ENCODE measurements at regions not wholly inside any gene's neighbourhood (a gene's known extent, or its start where the extent isn't known, plus 50 kb on each side); places are given as distances from the start of the nearest gene placed in this dataset.

DNA sequence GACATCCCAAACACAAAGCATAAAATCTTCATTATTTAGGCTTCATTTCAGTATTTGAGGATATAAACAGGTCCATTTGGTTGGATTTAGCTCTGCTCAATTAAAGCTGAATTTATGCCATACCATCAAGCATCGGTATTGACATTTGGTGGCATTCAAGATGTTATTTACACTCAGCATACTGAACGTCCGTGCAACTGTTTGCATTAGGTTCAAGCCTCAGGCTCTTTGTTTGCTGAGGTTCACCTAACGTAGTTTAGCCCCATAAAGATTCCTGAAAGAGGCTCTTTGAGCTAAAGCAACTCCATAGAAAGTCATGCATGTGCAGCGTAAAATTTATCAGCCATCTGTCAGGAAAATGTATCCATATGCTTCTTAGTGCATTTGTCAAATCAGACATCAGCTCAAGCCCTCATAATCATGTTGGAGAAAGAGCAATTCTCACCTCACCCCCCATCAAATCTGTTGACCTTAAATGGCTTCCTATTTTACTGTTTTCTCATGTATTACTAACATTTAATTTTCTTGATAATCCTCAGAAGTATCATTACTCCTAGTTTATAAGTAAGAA, 366.9 kb downstream of the EPHA4 start:
- H3K36me3 Mint-ChIP-seq, result no peaks in the 10 kb centered on the region
- H3K4me1 Mint-ChIP-seq, result no peaks in the 10 kb centered on the region
- H3K27ac Mint-ChIP-seq, result no peak overlapping the region
- no peak overlapping the region for H3K4me3 Mint-ChIP-seq
- H3K9me3 Mint-ChIP-seq, result no peaks in the 10 kb centered on the region
- H3K27me3 Mint-ChIP-seq, result peaks cover 3% of the 10 kb centered on the region

DNA sequence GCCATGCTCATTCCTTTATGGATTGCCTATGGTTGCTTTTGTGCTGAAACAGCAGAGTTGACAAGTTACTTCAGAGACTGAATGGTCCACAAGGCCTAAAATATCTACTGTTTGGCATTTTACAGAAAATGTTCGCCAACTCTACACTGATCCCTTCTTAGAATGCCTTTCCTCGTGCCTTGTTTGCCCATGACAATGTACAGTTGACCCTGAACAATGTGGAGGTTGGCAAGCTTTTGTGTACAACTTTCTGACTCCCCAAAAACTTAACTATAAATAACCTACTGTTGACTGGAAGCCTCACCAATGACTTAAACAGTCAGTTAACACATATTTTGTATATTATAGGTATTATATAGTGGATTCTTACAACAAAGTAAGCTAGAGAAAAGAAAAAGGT, 361.4 kb downstream of the EPHA4 start:
- no peak overlapping the region for H3K27ac Mint-ChIP-seq

DNA sequence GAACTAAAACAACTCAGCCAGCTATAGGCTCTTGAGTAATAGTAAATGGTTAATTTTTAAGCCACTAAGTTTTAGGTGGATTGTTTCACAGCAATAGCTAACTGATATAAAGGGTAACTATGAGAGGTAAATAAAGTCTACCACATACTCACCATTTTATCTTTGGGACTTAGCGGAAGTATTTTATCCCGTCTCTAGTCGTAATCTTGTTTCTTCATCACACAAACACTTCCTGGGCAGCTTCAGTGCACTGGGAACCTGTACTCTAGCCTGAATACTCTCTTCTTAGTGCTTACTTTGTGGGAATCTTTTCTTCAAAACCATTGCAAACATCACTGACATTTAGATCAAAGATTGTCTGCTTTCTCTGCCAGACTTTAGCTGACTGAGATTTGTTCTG, 360.5 kb downstream of the EPHA4 start:
- no peaks in the 10 kb centered on the region for H3K27me3 Mint-ChIP-seq
- peaks cover 5% of the 10 kb centered on the region for H3K4me1 Mint-ChIP-seq
- H3K36me3 Mint-ChIP-seq, result no peaks in the 10 kb centered on the region
- H3K27ac Mint-ChIP-seq, result no peak overlapping the region
- no peak overlapping the region for H3K4me3 Mint-ChIP-seq
- H3K9me3 Mint-ChIP-seq, result no peaks in the 10 kb centered on the region

More for the DNA sequence above, 361.4 kb downstream of the EPHA4 start:
- H3K4me3 Mint-ChIP-seq, result no peak overlapping the region
- no peaks in the 10 kb centered on the region for H3K9me3 Mint-ChIP-seq
- no peaks in the 10 kb centered on the region for H3K27me3 Mint-ChIP-seq
- peaks cover 5% of the 10 kb centered on the region for H3K4me1 Mint-ChIP-seq
- no peaks in the 10 kb centered on the region for H3K36me3 Mint-ChIP-seq

DNA sequence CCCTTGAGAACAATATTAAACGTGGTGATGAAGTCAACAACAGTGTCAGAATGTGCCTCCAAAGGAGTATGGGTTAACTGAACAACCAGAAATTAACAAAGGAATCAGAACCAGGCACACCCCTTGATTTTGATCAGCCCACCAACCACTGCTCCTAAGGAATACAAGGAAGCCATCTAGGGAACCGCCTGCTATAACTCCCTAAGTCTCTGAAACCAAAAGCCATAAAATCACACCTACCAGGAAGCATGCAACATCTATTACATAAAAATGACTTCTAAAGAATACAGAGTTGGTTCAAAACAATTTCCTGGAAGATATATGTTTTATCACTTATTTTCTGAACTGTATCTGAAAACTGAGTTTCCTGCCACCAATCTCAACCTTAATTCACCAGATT, 360.0 kb downstream of the EPHA4 start:
- no peaks in the 10 kb centered on the region for H3K36me3 Mint-ChIP-seq
- no peak overlapping the region for H3K4me3 Mint-ChIP-seq
- H3K27me3 Mint-ChIP-seq, result no peaks in the 10 kb centered on the region
- no peak overlapping the region for H3K27ac Mint-ChIP-seq
- H3K4me1 Mint-ChIP-seq, result peaks cover 5% of the 10 kb centered on the region
- no peaks in the 10 kb centered on the region for H3K9me3 Mint-ChIP-seq

DNA sequence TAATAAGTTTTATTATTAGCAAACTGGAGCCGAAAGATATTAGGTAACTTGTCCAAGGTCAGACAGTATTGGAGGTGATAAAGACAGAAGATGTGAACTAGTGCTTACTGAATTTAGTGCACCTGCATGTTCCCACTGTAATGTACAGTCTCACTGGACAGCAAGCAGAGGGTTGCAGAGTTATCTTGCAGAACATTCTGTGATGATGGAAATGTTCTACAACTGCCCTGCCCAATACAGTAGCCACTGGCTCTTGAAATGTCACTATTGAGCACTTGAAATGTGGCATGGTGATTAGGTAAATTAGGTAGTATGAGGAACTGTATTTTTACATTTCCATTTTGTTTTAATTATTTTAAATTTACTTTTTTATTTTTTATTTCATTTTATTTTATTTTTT, 356.6 kb downstream of the EPHA4 start:
- Mint-ChIP-seq H3K27me3 (no peaks in the 10 kb centered on the region), H3K27ac (no peak overlapping the region), H3K4me1 (peaks cover 5% of the 10 kb centered on the region), H3K9me3 (no peaks in the 10 kb centered on the region), H3K36me3 (no peaks in the 10 kb centered on the region), H3K4me3 (no peak overlapping the region)

DNA sequence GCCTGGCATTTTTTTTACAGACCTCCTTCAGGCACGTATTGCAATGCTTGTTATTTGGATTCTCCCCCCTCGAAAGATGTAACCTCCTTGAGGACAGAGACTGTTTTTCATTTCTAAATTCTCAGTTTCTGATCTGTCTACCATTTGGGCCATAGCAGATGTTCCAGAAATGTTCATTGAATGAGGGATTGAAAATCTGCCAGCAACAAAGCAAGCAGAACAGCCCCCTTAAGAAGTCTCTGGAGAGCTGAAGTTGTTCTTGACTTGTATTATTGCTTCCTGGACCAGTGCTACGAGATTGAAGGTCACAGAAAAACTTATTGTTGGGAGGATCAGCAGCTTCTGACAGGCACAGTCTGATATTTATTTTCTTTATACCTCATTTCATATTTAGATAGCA, 355.5 kb downstream of the EPHA4 start:
- Mint-ChIP-seq H3K9me3 (no peaks in the 10 kb centered on the region), H3K4me3 (no peak overlapping the region), H3K36me3 (no peaks in the 10 kb centered on the region), H3K27ac (peak overlapping the region; percentile 71), H3K27me3 (no peaks in the 10 kb centered on the region), H3K4me1 (peaks cover 5% of the 10 kb centered on the region)

DNA sequence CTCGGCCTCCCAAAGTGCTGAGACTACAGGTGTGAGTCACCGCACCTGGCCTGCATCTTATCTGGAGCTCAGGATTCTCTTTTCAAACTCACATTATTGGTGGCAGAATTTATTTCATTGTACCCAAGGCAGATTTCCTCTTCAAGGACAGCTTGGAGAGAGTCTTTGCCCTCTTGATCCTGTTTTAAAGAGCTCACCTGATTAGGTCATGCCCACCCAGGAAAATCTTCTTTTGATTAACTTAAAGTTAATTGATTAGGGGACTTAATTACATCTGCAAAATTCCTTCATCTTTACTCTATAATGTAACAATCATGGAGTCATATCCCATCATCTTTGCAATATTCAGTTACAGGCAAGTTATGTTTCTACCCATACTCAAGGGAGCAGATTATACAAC, 346.4 kb downstream of the EPHA4 start:
- no peaks in the 10 kb centered on the region for H3K4me1 Mint-ChIP-seq
- H3K27ac Mint-ChIP-seq, result no peak overlapping the region
- no peaks in the 10 kb centered on the region for H3K9me3 Mint-ChIP-seq
- peaks cover 1% of the 10 kb centered on the region for H3K27me3 Mint-ChIP-seq
- H3K4me3 Mint-ChIP-seq, result no peak overlapping the region
- no peaks in the 10 kb centered on the region for H3K36me3 Mint-ChIP-seq

DNA sequence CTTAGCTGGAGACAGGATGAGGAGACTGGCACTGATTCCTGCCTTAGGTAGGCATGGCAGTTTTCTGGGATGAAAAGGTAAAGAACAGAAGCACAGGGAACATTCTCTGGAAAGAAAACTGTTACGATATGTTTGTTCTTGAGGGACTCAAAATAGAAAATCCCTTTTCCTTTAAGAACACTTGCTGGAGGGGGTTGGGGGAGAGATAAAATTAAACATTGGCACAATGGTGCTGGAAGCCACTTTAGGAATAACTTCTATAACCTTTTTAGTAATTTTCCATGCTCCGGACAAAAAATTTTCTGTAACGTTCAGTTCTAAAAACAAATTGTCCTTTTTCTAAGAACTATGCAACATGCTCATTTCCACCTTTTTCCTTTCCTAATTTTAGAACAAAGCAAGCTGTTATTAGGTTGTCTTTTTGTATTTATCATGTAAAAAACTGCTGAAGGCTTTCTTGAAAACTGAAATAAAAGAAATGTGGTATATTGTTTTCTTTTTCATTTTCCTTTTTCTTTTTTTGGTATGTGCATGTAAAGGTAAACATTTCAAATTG, 343.8 kb downstream of the EPHA4 start:
- Mint-ChIP-seq H3K9me3 (no peaks in the 10 kb centered on the region), H3K27ac (no peak overlapping the region), H3K36me3 (no peaks in the 10 kb centered on the region), H3K27me3 (peaks cover 1% of the 10 kb centered on the region), H3K4me1 (no peaks in the 10 kb centered on the region), H3K4me3 (no peak overlapping the region)

DNA sequence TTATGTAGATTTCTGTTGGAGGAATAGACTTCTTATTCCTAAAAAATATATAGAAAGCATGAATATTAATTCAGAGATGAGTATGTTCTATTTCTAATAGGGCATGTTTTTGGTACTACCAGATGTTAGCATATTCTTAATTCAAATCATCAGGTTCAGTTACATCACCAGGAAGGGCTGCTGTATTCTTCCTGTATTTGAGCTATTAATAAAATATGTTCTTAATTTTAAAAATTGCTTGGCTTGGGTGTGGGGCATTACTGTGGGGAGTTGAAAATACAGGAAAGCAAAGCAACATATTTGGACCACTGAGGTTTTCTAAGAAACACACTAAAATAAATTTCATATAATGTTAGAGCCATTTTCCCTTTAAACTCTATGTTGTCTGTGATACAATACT, 343.0 kb downstream of the EPHA4 start:
- no peaks in the 10 kb centered on the region for H3K4me1 Mint-ChIP-seq
- H3K27me3 Mint-ChIP-seq, result peaks cover 1% of the 10 kb centered on the region
- no peak overlapping the region for H3K27ac Mint-ChIP-seq
- no peaks in the 10 kb centered on the region for H3K9me3 Mint-ChIP-seq
- H3K36me3 Mint-ChIP-seq, result no peaks in the 10 kb centered on the region
- no peak overlapping the region for H3K4me3 Mint-ChIP-seq

DNA sequence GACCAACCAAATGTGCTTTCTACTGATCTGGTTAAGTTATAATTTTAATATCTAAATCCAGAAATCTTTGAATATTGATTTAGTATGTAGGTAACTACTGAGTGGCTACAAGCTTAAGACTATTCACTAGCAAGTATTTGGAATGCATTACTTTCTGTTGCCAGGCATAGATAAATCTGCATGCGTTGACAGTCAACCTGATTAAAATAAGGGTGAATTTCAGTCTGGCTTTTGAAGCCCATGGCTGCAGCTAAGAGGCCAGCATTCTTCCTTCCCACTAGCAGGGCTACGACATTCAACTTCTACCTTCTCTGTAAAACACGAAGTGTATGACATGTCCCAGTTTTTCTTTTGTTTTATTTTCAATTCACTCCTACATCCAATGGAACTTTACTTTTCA, 340.6 kb downstream of the EPHA4 start:
- no peaks in the 10 kb centered on the region for H3K36me3 Mint-ChIP-seq
- H3K9me3 Mint-ChIP-seq, result no peaks in the 10 kb centered on the region
- H3K4me1 Mint-ChIP-seq, result no peaks in the 10 kb centered on the region
- no peak overlapping the region for H3K27ac Mint-ChIP-seq
- H3K4me3 Mint-ChIP-seq, result no peak overlapping the region
- peaks cover 1% of the 10 kb centered on the region for H3K27me3 Mint-ChIP-seq

DNA sequence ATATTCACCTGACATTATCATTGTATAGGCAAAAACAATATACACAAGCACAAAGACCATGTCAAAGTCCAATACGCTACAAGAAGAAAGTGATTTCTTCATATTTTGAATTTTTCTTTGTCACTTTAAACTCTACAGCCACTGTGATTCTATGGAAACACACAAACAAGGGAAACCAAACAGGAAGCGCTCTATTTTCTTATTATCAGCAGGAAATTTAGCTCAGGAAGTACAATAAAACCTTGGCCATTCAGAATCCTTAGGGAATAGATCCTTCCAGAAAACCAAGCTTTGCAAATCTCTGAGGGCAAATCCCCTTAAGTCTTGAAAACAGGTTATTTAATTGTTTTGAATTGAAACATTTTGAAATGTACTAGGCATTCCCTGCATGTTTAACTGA, 336.2 kb downstream of the EPHA4 start:
- H3K4me1 Mint-ChIP-seq, result no peaks in the 10 kb centered on the region
- H3K36me3 Mint-ChIP-seq, result no peaks in the 10 kb centered on the region
- peaks cover 2% of the 10 kb centered on the region for H3K27me3 Mint-ChIP-seq
- no peaks in the 10 kb centered on the region for H3K9me3 Mint-ChIP-seq
- H3K4me3 Mint-ChIP-seq, result no peak overlapping the region
- H3K27ac Mint-ChIP-seq, result no peak overlapping the region

DNA sequence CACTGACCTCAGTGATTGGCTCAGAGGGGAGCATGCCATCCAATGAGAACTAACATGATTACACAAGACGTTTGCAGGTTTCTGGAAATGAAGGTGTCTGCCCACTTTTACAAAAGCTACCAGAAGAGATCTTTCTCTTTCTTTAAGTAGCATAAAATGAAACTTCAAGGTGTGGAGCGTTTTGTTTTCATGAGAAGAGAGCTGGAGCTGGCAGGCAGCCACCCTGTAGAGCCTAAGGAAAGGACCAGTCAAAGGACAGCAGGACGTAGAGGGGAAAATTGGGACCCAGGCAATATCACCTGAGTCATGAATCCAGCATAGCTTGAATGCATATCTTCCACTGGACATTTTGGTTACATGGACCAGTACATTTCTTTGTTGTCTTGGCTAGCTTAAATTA, 331.0 kb downstream of the EPHA4 start:
- Mint-ChIP-seq H3K4me3 (no peak overlapping the region), H3K27ac (no peak overlapping the region), H3K36me3 (no peaks in the 10 kb centered on the region), H3K27me3 (peaks cover 3% of the 10 kb centered on the region), H3K9me3 (no peaks in the 10 kb centered on the region), H3K4me1 (no peaks in the 10 kb centered on the region)

DNA sequence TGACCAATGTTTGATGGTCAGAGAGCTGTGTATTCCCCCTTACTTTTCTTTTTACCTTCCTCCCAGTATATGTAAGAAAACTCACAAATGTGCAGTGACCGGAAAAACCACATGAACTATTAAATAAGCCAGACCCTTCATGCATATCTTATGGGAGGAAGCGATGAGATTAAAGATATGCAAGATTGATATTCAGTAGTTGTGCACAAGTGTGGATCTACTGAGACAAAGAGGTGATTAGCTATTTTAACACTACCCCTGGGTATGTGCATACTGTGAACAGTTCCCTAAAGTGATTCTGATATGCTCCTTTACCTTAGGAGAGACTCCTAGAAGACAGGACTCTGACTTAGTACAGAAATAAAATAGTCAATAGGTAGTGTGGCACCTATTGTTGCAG, 328.3 kb downstream of the EPHA4 start:
- Mint-ChIP-seq H3K36me3 (no peaks in the 10 kb centered on the region), H3K27me3 (peaks cover 2% of the 10 kb centered on the region), H3K27ac (no peak overlapping the region), H3K9me3 (no peaks in the 10 kb centered on the region), H3K4me3 (no peak overlapping the region), H3K4me1 (no peaks in the 10 kb centered on the region)

DNA sequence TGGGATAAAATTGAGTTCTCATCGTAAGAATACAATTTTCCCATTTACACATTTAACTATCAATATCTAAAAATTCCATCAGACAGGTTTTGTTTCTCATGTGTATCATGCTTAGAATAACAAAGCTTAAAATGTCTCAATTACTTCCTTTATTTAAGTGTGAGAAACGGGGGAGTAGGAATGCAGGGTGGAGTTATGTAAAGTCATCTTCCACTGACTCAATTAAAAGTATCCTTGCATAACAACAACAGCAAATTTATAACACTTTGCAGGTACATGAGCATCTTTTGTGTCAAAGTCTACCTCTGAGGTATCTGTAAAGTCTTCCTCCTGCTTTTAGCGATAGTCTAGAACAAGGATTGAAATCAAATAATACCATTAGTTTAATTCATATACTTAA, 327.1 kb downstream of the EPHA4 start:
- peaks cover 7% of the 10 kb centered on the region for H3K27me3 Mint-ChIP-seq
- no peak overlapping the region for H3K4me3 Mint-ChIP-seq
- H3K9me3 Mint-ChIP-seq, result peaks cover 8% of the 10 kb centered on the region
- no peaks in the 10 kb centered on the region for H3K36me3 Mint-ChIP-seq
- H3K4me1 Mint-ChIP-seq, result no peaks in the 10 kb centered on the region
- H3K27ac Mint-ChIP-seq, result no peak overlapping the region

DNA sequence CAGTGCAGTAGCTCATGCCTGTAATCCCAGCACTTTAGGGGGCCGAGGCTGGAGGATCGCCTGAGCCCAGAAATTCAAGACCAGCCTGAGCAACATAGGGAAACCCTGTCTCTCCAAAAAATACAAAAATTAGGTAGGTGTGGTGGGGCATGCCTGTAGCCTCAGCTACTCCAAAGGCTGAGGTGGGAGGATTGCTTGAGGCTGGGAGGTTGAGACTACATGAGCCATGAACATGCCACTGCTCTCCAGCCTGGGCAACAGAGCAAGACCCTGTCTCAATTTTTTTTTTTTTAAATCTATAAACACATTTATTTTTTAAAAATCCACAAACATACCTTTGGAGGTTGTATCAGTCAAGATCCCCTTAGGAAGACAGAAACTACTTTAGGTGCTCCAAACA, 326.3 kb downstream of the EPHA4 start:
- no peaks in the 10 kb centered on the region for H3K36me3 Mint-ChIP-seq
- H3K27ac Mint-ChIP-seq, result no peak overlapping the region
- no peak overlapping the region for H3K4me3 Mint-ChIP-seq
- no peaks in the 10 kb centered on the region for H3K4me1 Mint-ChIP-seq
- H3K9me3 Mint-ChIP-seq, result peaks cover 11% of the 10 kb centered on the region
- H3K27me3 Mint-ChIP-seq, result peaks cover 8% of the 10 kb centered on the region

DNA sequence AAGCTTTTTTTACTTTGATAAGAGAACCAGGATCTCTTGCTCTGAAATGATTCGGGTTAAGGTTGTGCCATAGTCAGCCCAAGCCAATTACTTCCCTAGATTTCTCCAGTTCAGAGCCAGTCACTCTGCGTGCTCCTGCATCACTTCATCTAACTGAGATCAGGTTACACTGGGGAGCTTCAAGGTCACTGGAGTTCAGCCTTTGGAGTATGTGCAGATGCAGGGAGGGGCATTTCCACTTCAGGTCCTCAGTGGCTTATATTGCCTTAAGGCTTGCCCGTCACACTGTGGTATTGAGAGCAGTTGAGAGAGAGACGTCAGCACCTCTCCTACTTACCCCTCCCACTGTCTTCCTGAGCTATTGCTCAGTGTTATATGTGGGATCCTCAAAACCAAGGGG, 317.8 kb downstream of the EPHA4 start:
- Mint-ChIP-seq H3K4me3 (no peak overlapping the region), H3K27ac (no peak overlapping the region), H3K4me1 (no peaks in the 10 kb centered on the region)

DNA sequence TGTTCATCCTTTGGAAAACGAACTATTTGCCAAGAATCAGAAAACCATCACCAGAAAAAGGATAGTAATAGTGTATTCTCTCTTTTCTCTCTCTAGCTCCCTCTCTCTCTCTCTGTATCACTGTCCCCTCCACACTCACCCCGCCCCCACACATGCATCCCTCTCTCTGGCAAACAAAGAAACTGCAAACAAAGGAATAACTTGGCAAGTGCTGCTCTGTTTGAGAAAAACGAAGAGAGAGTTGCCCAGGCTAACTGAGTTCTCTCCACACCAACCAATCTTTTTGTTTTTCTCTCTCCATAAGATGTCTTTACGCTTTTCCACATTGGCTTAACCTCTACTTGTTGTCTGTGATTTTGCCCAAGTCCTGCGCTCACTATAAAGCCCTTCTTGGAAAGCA, 316.2 kb downstream of the EPHA4 start:
- H3K27ac Mint-ChIP-seq, result no peak overlapping the region
- no peaks in the 10 kb centered on the region for H3K36me3 Mint-ChIP-seq
- H3K27me3 Mint-ChIP-seq, result peaks cover 3% of the 10 kb centered on the region
- no peaks in the 10 kb centered on the region for H3K4me1 Mint-ChIP-seq
- no peaks in the 10 kb centered on the region for H3K9me3 Mint-ChIP-seq
- H3K4me3 Mint-ChIP-seq, result no peak overlapping the region

More for the DNA sequence above, 317.8 kb downstream of the EPHA4 start:
- Mint-ChIP-seq H3K9me3 (peaks cover 10% of the 10 kb centered on the region), H3K27me3 (peaks cover 8% of the 10 kb centered on the region), H3K36me3 (no peaks in the 10 kb centered on the region)
